Natural killer cell (primary cell): ENCODE measurements at regions not wholly inside any gene's neighbourhood (a gene's known extent, or its start where the extent isn't known, plus 50 kb on each side); places are given as distances from the start of the nearest gene placed in this dataset.

Experiments used
- ATAC-seq, 3 donors: fragments of 150-1000 bp in 2 of 3; fragments of 200-7000 bp in 1 of 3; cut with Tn5 transposase; 1 replicate in 1 of 3; 2 replicates in 2 of 3; pipeline ENCODE4 v1.10.0; 2021; ENCODE audit warnings: mild to moderate bottlenecking in 2 of 3, moderate library complexity in 2 of 3
- DNase-seq, 2 donors: peaks; one replicate each; pipeline versions ENCODE4 v3.0.0 to v3.0.0-alpha.2; 2013 to 2021; ENCODE audit warnings: mixed read lengths in 1 of 2
- H3K27ac ChIP-seq: one replicate; pipeline ENCODE4 v1.5.1; 2013; ENCODE audit warnings: mild to moderate bottlenecking, low read length
- H3K27me3 ChIP-seq: one replicate; pipeline ENCODE4 v1.6.1; 2013; ENCODE audit warnings: low read length; ENCODE audit not compliant: control insufficient read depth, insufficient read depth
- H3K36me3 ChIP-seq: one replicate; pipeline ENCODE4 v1.6.1; 2013; ENCODE audit warnings: low read length; ENCODE audit not compliant: control insufficient read depth, insufficient read depth
- H3K4me1 ChIP-seq: one replicate; pipeline ENCODE4 v1.6.1; 2013; ENCODE audit warnings: low read length; ENCODE audit not compliant: control insufficient read depth, insufficient read depth
- H3K4me3 ChIP-seq: one replicate; pipeline ENCODE4 v1.5.1; 2013; ENCODE audit warnings: low read length
- H3K9me3 ChIP-seq: one replicate; pipeline ENCODE4 v1.6.1; 2013; ENCODE audit warnings: low read length; ENCODE audit not compliant: control insufficient read depth, insufficient read depth
- H3K27ac Mint-ChIP-seq, 2 donors: one replicate each; pipeline ENCODE4 v1.8.0; 2022; ENCODE audit warnings: mild to moderate bottlenecking in 2 of 2, mixed read lengths in 2 of 2, moderate library complexity in 1 of 2
- H3K27me3 Mint-ChIP-seq, 2 donors: one replicate each; pipeline ENCODE4 v1.8.0; 2022; ENCODE audit warnings: low read depth in 2 of 2, mixed read lengths in 2 of 2
- H3K36me3 Mint-ChIP-seq: one replicate; pipeline ENCODE4 v1.8.0; 2022; ENCODE audit warnings: mixed read lengths
- H3K4me1 Mint-ChIP-seq, 2 donors: one replicate each; pipeline ENCODE4 v1.8.0; 2022; ENCODE audit warnings: mixed read lengths in 2 of 2
- H3K4me3 Mint-ChIP-seq: one replicate; pipeline ENCODE4 v1.8.0; 2022; ENCODE audit warnings: mild to moderate bottlenecking, moderate library complexity, mixed read lengths
- H3K9me3 Mint-ChIP-seq, 2 donors: one replicate each; pipeline ENCODE4 v1.8.0; 2022; ENCODE audit warnings: mixed read lengths in 2 of 2
- WGBS: methylation state at CpG from one replicate; pipeline ENCODE4 v1.1.7; 2013; ENCODE audit warnings: missing lambda C conversion rate; ENCODE audit not compliant: insufficient coverage; 5-methylcytosine and 5-hydroxymethylcytosine counted together
- intact Hi-C: fragments of 100-400 bp; cut with micrococcal nuclease; formaldehyde crosslinking; loops from one replicate; pipeline ENCODE4 v1.14.2; 2022
- TF ChIP-seq, protein P1 (sequence below): fragments of 200-600 bp; IDR thresholded peaks from one replicate; pipeline ENCODE4 v1.8.0; 2022; ENCODE audit warnings: antibody characterized with exemption

- Histone ChIP-seq H3K27me3 (no peaks in the 10 kb centered on the region), H3K9me3 (peaks cover 3% of the 10 kb centered on the region), H3K27ac (no peak overlapping the region), H3K36me3 (no peaks in the 10 kb centered on the region), H3K4me3 (no peak overlapping the region), H3K4me1 (no peaks in the 10 kb centered on the region)
- H3K4me1 Mint-ChIP-seq: no peaks in the 10 kb centered on the region
- no peaks in the 10 kb centered on the region for H3K9me3 Mint-ChIP-seq
- H3K27ac Mint-ChIP-seq: no peak overlapping the region
- H3K36me3 Mint-ChIP-seq: no peaks in the 10 kb centered on the region
- WGBS: 88% methylated on average over 10 of the region's 10 CpGs
- TF ChIP-seq, protein P1, sequence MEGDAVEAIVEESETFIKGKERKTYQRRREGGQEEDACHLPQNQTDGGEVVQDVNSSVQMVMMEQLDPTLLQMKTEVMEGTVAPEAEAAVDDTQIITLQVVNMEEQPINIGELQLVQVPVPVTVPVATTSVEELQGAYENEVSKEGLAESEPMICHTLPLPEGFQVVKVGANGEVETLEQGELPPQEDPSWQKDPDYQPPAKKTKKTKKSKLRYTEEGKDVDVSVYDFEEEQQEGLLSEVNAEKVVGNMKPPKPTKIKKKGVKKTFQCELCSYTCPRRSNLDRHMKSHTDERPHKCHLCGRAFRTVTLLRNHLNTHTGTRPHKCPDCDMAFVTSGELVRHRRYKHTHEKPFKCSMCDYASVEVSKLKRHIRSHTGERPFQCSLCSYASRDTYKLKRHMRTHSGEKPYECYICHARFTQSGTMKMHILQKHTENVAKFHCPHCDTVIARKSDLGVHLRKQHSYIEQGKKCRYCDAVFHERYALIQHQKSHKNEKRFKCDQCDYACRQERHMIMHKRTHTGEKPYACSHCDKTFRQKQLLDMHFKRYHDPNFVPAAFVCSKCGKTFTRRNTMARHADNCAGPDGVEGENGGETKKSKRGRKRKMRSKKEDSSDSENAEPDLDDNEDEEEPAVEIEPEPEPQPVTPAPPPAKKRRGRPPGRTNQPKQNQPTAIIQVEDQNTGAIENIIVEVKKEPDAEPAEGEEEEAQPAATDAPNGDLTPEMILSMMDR: no peak
- H3K4me3 Mint-ChIP-seq: no peak overlapping the region
- no peak for ATAC-seq
- peaks cover 0 to 2% of the 10 kb centered on the region in 2 donors for H3K27me3 Mint-ChIP-seq
- intact Hi-C loops: no loop called here
- no peak for DNase-seq
Measured at GRCh38 chr2:237025090-237025865, 60.4 kb upstream of the COPS8 start.

- Histone ChIP-seq H3K27me3 (no peaks in the 10 kb centered on the region), H3K4me3 (no peak overlapping the region), H3K36me3 (no peaks in the 10 kb centered on the region), H3K4me1 (no peaks in the 10 kb centered on the region), H3K9me3 (peaks cover 3% of the 10 kb centered on the region), H3K27ac (no peak overlapping the region)
- TF ChIP-seq, protein P1: peak; percentile 35
- Mint-ChIP-seq H3K27me3 (peaks cover 0 to 2% of the 10 kb centered on the region in 2 donors), H3K9me3 (no peaks in the 10 kb centered on the region), H3K27ac (no peak overlapping the region), H3K4me3 (no peak overlapping the region), H3K36me3 (no peaks in the 10 kb centered on the region), H3K4me1 (no peaks in the 10 kb centered on the region)
- 46% methylated on average over 7 of the region's 8 CpGs for WGBS
- ATAC-seq (peak in 2 of 3 donors; percentile 43 to 59), DNase-seq (peak in 1 of 2 donors; percentile 66)
- intact Hi-C loops: loop anchor here (2.0 kb wide), 1 partner anchor 674 kb away; no protein-coding TSS in a partner anchor
Measured at GRCh38 chr2:237026981-237027711, 58.5 kb upstream of the COPS8 start.

DNA sequence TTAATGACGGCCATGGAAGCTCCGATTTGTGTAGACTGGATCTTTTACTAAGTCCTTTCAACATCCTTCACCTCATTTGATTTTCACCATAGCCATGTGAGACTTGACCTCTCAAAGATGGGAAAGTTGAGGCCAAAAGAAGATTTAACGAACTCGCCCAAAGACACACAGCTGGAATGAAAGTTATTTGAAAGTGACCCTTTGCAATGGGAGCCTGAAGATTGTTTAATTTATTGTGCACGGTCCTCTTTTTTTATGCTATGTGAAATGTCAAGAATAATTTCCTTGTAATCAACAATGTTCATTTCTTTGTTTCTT is 58.0 kb upstream of the COPS8 start:
- no peaks in the 10 kb centered on the region for H3K9me3 Mint-ChIP-seq
- H3K27ac Mint-ChIP-seq: no peak overlapping the region

More for the DNA sequence above, 58.0 kb upstream of the COPS8 start:
- H3K4me3 ChIP-seq: no peak overlapping the region
- no peaks in the 10 kb centered on the region for H3K36me3 ChIP-seq
- ATAC-seq: no peak
- H3K4me1 ChIP-seq: no peaks in the 10 kb centered on the region
- H3K4me3 Mint-ChIP-seq: no peak overlapping the region
- H3K9me3 ChIP-seq: peaks cover 3% of the 10 kb centered on the region
- no peaks in the 10 kb centered on the region for H3K4me1 Mint-ChIP-seq
- peaks cover 0 to 2% of the 10 kb centered on the region in 2 donors for H3K27me3 Mint-ChIP-seq
- 71% methylated on average over 5 of the region's 5 CpGs for WGBS
- no peak for DNase-seq
- no peaks in the 10 kb centered on the region for H3K36me3 Mint-ChIP-seq
- H3K27me3 ChIP-seq: no peaks in the 10 kb centered on the region
- intact Hi-C loops: loop anchor here (2.0 kb wide), 1 partner anchor 675 kb away; no protein-coding TSS in a partner anchor
- no peak overlapping the region for H3K27ac ChIP-seq
- TF ChIP-seq, protein P1: no peak
